ENCODE measurements at regions not wholly inside any gene's neighbourhood (a gene's known extent, or its start where the extent isn't known, plus 50 kb on each side); places are given as distances from the start of the nearest gene placed in this dataset.

GRCh38 chr13:77384999-77385398 is 58.1 kb upstream of the MYCBP2 start:
- TF ChIP-seq CTCF (IDR thresholded peaks at IDR 0.05), result no peak
- intact Hi-C loops (cut with DNase I), result no loop called here
- ATAC-seq, result no peak

GRCh38 chr13:77383097-77383496 is 56.2 kb upstream of the MYCBP2 start:
- Histone ChIP-seq H3K9me3 (peaks cover 0 to 8% (median 0%) of the 10 kb centered on the region in 11 donors), H3K36me3 (no peaks in the 10 kb centered on the region), H3K4me1 (peaks cover 0 to 14% (median 0%) of the 10 kb centered on the region in 9 donors), H3K4me3 (no peak overlapping the region), H3K27ac (no peak overlapping the region), H3K27me3 (peaks cover 0 to 8% (median 0%) of the 10 kb centered on the region in 7 donors)
- intact Hi-C loops (cut with DNase I), result no loop called here
- WGBS, 2 donors, result 68 to 70% methylated on average over 4 of the region's 4 CpGs
- ATAC-seq (no peak), DNase-seq (no peak)
- TF ChIP-seq CTCF (IDR thresholded peaks at IDR 0.05), result no peak

More at GRCh38 chr13:77384999-77385398, 58.1 kb upstream of the MYCBP2 start:
- H3K36me3 ChIP-seq, result no peaks in the 10 kb centered on the region
- H3K4me1 ChIP-seq, result peaks cover 0 to 15% (median 0%) of the 10 kb centered on the region in 9 donors
- peaks cover 0 to 8% (median 0%) of the 10 kb centered on the region in 7 donors for H3K27me3 ChIP-seq
- H3K4me3 ChIP-seq, result no peak overlapping the region
- no peak overlapping the region for H3K27ac ChIP-seq
- DNase-seq, result no peak
- H3K9me3 ChIP-seq, result peaks cover 0 to 8% (median 0%) of the 10 kb centered on the region in 11 donors

GRCh38 chr13:77381059-77381458 is 54.2 kb upstream of the MYCBP2 start:
- intact Hi-C loops (cut with DNase I), result no loop called here
- 37 to 46% methylated on average over 1 of the region's 1 CpG for WGBS, 2 donors
- ATAC-seq, result no peak

GRCh38 chr13:77379508-77379907 is 52.6 kb upstream of the MYCBP2 start:
- peaks cover 0 to 4% (median 0%) of the 10 kb centered on the region in 9 donors for H3K4me1 ChIP-seq
- WGBS, 2 donors, result 90 to 94% methylated on average over 2 of the region's 2 CpGs
- H3K27ac ChIP-seq, result no peak overlapping the region
- peaks cover 0 to 8% (median 0%) of the 10 kb centered on the region in 7 donors for H3K27me3 ChIP-seq
- no peaks in the 10 kb centered on the region for H3K9me3 ChIP-seq
- no peaks in the 10 kb centered on the region for H3K36me3 ChIP-seq
- ATAC-seq (no peak), DNase-seq (no peak)
- no peak overlapping the region for H3K4me3 ChIP-seq
- TF ChIP-seq CTCF (IDR thresholded peaks at IDR 0.05), result no peak
- intact Hi-C loops (cut with DNase I), result no loop called here

More at GRCh38 chr13:77381059-77381458, 54.2 kb upstream of the MYCBP2 start:
- no peak for DNase-seq
- H3K4me3 ChIP-seq, result no peak overlapping the region
- H3K9me3 ChIP-seq, result peaks cover 0 to 7% (median 0%) of the 10 kb centered on the region in 11 donors
- TF ChIP-seq CTCF (IDR thresholded peaks at IDR 0.05), result no peak
- H3K27me3 ChIP-seq, result peaks cover 0 to 8% (median 0%) of the 10 kb centered on the region in 7 donors
- no peaks in the 10 kb centered on the region for H3K36me3 ChIP-seq
- peaks cover 0 to 4% (median 0%) of the 10 kb centered on the region in 9 donors for H3K4me1 ChIP-seq
- no peak overlapping the region for H3K27ac ChIP-seq

Measured in heart right ventricle (tissue), 16 donors.